Cardiac muscle cell (in vitro differentiated cells and primary cell): ENCODE measurements at regions not wholly inside any gene's neighbourhood (a gene's known extent, or its start where the extent isn't known, plus 50 kb on each side); places are given as distances from the start of the nearest gene placed in this dataset.

ENCODE experiments used
- DNase-seq, 2 donors: peaks; one replicate each; pipeline versions ENCODE4 v3.0.0 to v3.0.0-alpha.2; 2010 to 2017; ENCODE audit warnings: low read depth in 1 of 2, low spot score in 1 of 2
- H3K27ac ChIP-seq: fragments of 200-600 bp; sonication (generic); 2 replicates; pipeline ENCODE4 v1.5.1; 2016
- H3K27me3 ChIP-seq: fragments of 200-600 bp; sonication (generic); 2 replicates; pipeline ENCODE4 v1.6.0; 2016; ENCODE audit warnings: control low read depth
- H3K36me3 ChIP-seq: fragments of 200-600 bp; sonication (generic); 2 replicates; pipeline ENCODE4 v1.5.1; 2016; ENCODE audit warnings: control low read depth
- H3K4me1 ChIP-seq: fragments of 200-600 bp; sonication (generic); 2 replicates; pipeline ENCODE4 v1.8.1; 2017; ENCODE audit warnings: low read depth, mild to moderate bottlenecking, mixed run types
- H3K4me3 ChIP-seq: fragments of 200-600 bp; sonication (generic); 2 replicates; pipeline ENCODE4 v1.5.1; 2016; ENCODE audit warnings: mild to moderate bottlenecking
- H3K9me3 ChIP-seq: fragments of 200-600 bp; sonication (generic); 2 replicates; pipeline ENCODE4 v1.5.1; 2017; ENCODE audit warnings: low read depth, mild to moderate bottlenecking, control low read depth
- TF ChIP-seq, protein P1 (sequence below): IDR thresholded peaks from 2 replicates; pipeline ENCODE4 v1.5.1; 2012; ENCODE audit warnings: low read depth, mild to moderate bottlenecking, low read length

DNA sequence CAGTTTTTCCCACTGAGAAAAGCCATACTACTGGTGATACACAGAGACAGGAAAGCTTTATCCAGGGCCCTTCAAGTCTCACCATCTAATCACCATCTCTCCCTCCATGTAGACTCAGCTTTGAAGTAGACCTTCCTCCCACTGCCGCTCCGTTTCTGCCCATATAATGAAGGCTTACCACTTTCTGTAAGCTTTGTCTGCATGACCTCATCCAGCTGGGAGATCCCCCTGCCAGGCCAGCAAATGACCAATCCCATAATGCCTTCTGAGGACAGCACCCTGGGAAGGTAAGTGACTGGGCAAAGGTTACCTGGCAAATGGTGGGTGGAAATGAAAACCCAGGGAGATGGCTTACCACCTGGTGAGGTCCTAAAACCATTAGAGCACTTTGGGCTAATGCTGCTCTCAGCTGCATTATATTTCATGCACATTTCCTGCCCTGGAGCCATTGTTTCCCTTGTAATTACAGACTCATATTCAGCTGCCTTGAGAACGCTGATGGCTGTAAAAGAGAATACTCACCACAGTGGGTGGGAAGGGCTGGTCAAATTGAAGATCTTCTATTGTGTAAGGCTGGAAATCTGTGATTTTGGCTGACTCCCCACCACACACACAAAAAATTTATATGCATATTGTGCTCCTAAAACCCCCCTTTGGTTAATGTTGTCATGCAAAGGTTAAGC is 350.7 kb upstream of the SYT4 start:
- Histone ChIP-seq H3K27ac (no peak overlapping the region), H3K36me3 (no peaks in the 10 kb centered on the region), H3K9me3 (no peaks in the 10 kb centered on the region), H3K27me3 (no peaks in the 10 kb centered on the region), H3K4me1 (no peaks in the 10 kb centered on the region), H3K4me3 (no peak overlapping the region)
- no peak for DNase-seq
- TF ChIP-seq, protein P1, sequence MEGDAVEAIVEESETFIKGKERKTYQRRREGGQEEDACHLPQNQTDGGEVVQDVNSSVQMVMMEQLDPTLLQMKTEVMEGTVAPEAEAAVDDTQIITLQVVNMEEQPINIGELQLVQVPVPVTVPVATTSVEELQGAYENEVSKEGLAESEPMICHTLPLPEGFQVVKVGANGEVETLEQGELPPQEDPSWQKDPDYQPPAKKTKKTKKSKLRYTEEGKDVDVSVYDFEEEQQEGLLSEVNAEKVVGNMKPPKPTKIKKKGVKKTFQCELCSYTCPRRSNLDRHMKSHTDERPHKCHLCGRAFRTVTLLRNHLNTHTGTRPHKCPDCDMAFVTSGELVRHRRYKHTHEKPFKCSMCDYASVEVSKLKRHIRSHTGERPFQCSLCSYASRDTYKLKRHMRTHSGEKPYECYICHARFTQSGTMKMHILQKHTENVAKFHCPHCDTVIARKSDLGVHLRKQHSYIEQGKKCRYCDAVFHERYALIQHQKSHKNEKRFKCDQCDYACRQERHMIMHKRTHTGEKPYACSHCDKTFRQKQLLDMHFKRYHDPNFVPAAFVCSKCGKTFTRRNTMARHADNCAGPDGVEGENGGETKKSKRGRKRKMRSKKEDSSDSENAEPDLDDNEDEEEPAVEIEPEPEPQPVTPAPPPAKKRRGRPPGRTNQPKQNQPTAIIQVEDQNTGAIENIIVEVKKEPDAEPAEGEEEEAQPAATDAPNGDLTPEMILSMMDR: no peak

DNA sequence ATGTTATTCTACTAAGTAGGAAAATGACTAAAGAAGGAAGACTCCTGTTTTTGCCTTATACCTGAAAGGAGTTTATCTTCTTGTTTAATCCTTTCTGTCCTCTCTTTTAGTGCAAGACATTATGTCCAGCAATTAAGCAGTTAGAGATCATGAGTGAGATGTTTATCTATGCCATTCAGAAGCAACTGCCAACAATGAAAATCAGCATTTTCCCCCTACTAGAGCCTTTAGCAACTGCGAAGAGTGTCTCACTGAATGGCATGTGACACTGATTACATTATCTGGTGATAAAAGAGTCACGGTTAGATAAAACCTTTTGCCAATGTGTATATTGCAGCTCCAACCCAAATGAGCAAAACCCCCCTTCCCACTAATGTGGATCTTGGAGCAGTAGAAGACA is 357.7 kb upstream of the SYT4 start:
- DNase-seq: no peak
- TF ChIP-seq, protein P1: no peak
- no peaks in the 10 kb centered on the region for H3K27me3 ChIP-seq
- no peak overlapping the region for H3K27ac ChIP-seq
- H3K9me3 ChIP-seq: no peaks in the 10 kb centered on the region
- H3K4me1 ChIP-seq: peaks cover 3% of the 10 kb centered on the region
- H3K36me3 ChIP-seq: no peaks in the 10 kb centered on the region
- H3K4me3 ChIP-seq: no peak overlapping the region

DNA sequence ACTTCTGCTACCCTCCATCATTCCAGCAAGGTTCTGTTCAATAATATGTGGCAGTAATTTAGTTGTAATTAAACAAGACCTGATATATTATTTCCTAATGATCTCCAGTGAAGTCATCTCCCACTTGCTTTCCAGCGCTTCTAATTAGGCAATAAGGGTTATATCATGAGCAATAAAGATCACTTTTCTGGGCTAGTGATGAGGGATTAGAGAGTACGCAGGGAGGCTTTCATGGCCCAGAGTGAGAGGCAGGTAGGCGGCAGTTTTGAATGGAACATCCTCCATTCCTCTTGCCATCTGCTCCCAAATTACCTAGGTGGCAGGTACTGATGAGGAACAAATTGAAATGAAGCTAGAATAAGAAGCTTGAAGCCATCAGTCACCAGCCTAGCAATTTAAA is 358.1 kb upstream of the SYT4 start:
- no peak overlapping the region for H3K27ac ChIP-seq
- TF ChIP-seq, protein P1: no peak
- H3K4me1 ChIP-seq: peaks cover 3% of the 10 kb centered on the region
- H3K36me3 ChIP-seq: no peaks in the 10 kb centered on the region
- no peak overlapping the region for H3K4me3 ChIP-seq
- no peaks in the 10 kb centered on the region for H3K9me3 ChIP-seq
- no peaks in the 10 kb centered on the region for H3K27me3 ChIP-seq
- DNase-seq: no peak

DNA sequence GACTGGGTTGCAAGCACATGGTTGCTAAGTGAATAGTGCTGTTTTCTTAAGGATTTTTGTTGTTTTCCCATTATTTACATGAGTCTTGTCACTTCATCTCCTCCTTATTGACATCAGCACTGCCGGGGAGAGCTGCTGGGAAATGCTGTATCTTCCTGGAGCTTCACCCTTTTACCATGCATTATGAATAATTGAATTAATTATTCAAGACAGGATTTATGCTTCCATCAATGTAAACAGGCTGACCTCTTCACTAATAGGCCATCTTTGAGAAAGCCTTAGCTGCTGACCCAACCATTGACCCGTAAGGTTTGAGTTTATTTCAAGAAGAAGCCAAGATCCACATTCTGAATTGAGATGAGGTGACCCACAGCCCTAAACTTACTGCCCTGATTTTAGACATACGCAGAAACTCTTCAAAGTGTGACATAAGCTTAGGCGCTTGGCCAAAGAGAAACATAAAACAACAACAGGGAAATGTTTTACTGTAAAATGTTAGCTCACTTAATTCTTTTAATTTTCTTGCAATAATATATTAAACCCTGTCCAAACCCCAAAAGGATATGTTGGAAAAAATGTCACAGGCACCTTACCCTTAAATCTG is 365.5 kb upstream of the SYT4 start:
- no peak overlapping the region for H3K4me3 ChIP-seq
- DNase-seq: no peak
- no peaks in the 10 kb centered on the region for H3K9me3 ChIP-seq
- no peaks in the 10 kb centered on the region for H3K36me3 ChIP-seq
- TF ChIP-seq, protein P1: no peak
- no peaks in the 10 kb centered on the region for H3K27me3 ChIP-seq
- no peaks in the 10 kb centered on the region for H3K4me1 ChIP-seq
- no peak overlapping the region for H3K27ac ChIP-seq

DNA sequence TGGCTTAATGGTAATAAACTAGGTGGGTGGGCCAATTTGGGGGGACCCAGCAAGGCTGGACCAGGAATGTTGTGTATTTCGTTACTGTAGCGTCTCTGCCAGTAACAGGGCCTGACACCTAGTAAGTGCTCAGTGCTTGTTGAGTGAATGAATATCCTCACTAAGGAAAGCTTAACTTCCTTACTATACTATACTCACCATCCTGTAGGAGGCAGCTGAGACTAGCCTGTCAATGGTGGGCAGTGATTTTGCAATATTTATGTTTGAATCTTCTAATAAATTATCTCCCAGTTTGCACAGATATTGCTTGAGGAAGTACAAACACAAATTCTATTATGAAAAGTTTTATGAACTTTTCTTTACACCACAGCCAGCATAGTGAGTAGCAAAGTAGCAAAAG is 370.7 kb upstream of the SYT4 start:
- Histone ChIP-seq H3K27me3 (no peaks in the 10 kb centered on the region), H3K27ac (no peak overlapping the region), H3K4me3 (no peak overlapping the region), H3K4me1 (no peaks in the 10 kb centered on the region), H3K36me3 (no peaks in the 10 kb centered on the region), H3K9me3 (no peaks in the 10 kb centered on the region)
- TF ChIP-seq, protein P1: peak; percentile 18
- no peak for DNase-seq
